ENCODE measurements at regions not wholly inside any gene's neighbourhood (a gene's known extent, or its start where the extent isn't known, plus 50 kb on each side); places are given as distances from the start of the nearest gene placed in this dataset.
"Not testable (repeated sequence)": the region's sequence is repeated elsewhere in the genome, so short reads cannot be mapped to it uniquely, and the experiment has no call there.

DNA sequence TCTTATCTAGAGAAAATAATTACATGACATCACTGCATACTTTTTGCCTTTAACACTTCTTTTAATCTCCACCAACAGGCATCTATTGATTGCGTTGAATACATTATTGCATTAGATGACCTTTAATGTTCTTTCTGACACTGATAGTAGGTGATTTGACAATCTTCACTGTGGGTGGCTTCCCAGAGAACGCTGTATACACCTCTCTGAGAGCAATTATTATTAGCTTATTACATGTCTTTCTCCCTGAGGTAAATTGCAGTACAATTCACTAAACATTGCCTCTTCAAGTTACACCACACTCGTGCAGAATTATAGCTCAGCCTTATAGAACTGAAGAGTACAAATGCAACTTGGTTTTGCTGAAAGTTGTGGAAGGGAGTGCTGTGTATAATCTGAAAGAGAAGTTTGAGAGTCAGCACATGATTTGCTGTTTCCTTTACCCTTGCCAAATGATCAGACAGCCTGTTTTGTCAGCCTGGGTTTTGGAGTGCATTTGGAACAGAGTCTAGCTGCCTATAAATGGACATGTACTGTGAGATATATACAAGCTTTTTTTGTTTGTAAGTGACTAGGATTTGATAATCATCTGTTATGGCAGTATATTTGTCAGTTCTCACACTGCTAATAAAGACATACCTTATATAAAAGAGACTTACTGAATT is 369.2 kb downstream of the CCER1 start:
- DNase-seq: no peak

DNA sequence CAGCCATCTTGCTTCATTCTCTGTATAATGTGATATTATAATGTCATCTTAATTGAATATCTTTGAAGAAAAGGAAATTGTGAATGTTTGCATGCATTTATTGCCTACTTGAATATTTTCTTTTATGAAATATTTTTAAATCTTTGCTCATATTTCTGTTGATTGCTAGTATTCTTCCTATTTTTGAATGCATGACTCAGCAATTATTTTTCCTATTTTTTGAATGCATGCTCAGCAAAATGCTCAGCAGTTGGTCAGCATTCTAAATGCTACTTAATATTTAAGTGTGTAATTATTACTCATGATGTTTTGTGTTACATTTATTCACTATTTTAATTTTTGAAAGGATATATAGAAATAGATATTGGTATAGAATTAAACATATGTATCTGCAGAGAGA is 378.3 kb downstream of the CCER1 start:
- no peak for DNase-seq

DNA sequence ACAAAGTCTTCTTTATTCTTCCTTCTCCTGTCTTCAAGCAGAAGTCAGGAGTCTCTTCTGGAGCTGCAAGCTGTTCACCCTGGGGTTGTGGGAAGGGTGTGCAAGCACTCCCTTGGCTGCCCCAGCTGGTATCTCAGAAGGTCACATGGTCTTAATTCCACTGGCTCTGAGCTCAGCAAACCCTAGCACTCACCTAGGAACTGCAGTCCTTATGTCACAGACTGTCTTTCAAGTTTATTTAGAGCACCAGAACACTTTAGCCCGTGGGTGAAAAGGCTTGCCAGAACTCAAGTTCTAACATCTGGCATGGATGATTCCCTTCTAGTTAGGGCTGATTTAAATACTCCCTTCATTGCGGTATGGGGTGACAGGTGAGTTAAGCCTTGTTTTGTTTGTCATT is 379.0 kb downstream of the CCER1 start:
- no peak for DNase-seq

DNA sequence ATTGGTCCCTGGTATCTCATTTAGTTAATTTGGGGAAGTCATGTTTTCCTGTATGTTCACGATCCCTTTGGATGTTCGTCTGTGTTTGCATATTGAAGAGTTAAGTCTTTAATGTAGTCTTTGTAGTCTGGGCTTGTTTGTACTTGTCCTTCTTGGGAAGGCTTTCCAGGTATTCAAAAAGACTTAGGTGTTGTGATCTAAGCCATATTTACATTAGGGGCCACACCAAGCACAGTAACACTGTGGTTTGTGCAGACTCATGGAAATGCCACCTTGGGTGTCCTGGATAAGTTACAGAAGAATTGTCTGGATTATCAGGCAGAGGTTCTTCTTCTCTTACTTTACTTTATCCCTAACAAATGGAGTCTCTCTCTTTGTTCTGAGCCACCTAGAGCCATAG is 380.3 kb downstream of the CCER1 start:
- DNase-seq: no peak

DNA sequence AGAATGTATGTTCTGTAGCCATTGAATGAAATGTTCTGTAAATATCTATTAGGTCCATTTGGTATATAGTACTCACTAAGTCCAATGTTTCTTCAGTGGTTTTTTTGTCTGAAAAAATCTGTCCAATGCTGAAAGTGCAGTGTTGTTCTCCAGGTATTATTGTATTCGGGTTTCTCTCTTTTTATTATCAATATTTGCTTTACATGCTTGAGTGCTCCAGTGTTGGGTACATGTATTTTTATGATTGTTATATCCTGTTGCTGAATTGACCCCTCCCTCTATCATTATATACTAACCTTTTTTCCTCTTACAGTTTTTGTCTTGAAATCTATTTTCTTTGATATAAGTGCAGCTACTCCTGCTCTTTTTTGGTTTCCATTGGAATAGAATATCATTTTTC is 382.2 kb downstream of the CCER1 start:
- DNase-seq: no peak

DNA sequence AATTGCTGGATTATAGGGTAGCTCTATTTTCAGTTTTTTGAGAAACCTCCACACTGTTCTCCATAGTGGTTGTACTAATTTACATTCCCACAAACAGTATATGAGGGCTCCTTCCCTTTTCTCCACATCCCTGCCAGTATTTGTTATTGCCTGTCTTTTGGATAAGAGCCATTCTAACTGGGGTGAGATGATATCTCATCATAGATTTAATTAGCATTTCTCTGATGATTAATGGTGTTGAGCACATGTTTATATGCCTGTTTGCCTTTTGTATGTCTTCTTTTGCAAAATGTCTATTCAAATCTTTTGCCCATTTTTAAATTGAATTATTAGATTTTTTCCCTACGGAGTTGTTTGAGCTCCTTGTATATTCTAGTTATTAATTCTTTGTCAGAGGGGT is 385.3 kb downstream of the CCER1 start:
- DNase-seq: no peak

DNA sequence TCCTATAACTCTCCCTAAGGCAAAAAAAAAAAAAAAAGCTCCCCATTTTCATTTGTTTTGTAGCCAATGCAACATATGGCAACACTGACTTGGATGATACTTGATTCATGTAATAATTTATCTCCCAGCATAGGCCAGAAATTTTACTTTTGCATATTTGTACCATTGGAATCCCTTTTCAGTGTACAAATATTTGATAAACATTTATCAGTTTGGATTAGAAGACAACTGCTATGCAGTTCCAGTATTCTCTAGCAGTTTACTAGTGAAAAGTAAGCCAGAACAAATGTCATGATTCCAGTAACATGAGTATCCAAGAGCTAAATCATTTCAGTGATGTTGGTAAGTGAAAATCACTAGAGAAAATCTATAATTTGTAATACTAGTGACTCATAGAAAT is 392.3 kb downstream of the CCER1 start:
- no peak for DNase-seq

DNA sequence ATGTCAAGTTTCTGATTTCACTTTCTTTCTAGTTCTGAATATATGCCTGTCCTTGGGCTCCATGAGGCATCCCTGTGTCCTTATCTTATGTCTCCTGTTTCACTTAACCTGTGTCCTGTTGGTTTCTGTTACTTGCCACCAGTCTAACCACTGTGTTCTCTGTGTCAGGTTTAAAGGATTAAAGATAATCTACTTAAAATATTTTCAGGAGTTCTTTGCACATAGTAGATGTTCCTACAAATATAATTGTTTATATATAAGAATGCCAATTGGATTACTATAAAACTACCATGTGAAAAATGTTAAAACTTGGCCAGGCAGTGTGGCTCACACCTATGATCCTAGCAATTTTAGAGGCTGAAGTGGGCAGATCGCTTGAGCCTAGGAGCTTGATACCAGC is 406.4 kb downstream of the CCER1 start:
- DNase-seq: no peak

DNA sequence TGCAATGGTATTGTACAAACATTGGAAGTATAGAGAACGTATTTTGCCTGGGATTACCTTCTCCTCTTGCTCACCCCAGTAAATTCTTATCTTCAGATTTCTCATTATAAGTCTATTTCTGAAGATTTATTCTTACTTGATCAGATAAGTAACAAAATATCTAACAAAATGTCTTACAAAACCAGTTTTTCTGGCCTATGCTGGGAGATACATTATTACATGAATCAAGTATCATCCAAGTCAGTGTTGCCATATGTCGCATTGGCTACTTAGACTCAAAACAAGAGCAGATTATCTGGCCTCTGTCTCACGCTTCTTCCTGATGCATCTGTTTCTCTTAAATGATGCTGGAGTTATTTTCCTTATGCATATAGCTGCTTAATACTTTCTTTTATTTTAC is 408.5 kb downstream of the CCER1 start:
- DNase-seq: no peak

DNA sequence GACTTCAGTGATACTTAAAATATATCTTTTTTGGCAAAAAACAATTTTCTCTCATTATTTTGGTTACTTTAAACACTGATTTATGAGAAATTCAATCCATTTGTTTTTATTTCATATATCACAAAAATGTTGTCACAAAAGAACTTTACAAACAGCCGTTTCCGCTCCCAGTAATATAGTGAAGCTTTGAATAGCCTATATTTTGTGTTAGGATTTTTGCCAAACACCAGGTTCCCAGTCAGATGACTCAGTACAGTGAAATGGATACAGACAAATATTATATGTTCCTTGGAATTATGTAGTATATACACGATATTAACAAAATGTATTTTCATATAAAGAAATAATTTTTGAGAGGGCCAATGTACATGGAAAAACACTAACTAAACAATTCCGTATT is 411.1 kb downstream of the CCER1 start:
- DNase-seq: no peak

DNA sequence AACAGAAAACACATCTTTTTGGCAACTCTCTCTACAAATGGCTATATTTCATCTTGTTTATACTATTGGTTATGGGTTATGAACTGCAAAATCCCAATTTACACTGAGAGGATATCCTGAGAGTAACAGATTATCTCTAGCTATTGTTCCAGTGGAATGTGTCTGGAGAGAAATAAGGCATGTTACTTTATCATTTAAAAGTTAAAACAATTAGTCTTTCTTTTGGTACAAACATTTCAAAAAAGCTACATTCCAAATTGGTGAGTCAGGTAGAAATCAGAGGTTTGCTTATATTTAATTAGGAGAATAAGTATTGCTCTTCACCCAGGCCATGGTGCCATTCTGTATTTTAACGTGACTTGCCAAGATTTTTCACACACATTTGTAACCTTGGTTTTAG is 411.6 kb downstream of the CCER1 start:
- DNase-seq: no peak

DNA sequence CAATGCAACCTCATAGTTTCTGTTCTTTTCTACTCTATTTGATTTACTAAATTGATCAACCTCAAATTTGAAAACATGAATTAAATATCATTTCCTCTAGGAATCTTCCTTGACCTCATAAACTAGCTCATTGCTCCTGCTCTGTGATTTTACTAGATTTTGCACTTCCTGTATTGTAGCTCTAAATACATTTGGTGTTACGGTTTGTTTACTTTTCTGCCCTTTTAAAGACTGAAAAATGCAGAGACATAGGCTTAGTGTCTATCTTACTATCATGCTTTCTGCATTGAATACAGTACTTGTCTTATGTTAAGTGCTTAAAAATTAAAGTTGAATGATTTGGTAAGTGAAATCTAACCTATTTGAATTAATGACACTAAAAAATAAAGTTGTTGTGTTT is 412.1 kb downstream of the CCER1 start:
- not testable (repeated sequence) for DNase-seq

DNA sequence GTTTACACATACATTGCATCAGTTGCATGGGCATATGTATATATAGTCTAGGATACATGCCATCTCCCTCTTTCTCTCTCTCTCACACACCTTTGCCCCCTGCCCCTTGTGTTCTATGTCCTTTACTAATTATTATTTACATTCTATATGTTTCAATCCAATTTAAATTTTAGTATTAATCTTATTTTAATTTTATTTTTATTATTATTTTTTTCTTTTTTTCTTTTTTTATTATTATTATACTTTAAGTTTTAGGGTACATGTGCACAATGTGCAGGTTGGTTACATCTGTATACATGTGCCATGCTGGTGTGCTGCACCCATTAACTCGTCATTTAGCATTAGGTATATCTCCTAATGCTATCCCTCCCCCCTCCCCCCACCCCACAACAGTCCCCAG is 421.1 kb downstream of the CCER1 start:
- DNase-seq: not testable (repeated sequence)

DNA sequence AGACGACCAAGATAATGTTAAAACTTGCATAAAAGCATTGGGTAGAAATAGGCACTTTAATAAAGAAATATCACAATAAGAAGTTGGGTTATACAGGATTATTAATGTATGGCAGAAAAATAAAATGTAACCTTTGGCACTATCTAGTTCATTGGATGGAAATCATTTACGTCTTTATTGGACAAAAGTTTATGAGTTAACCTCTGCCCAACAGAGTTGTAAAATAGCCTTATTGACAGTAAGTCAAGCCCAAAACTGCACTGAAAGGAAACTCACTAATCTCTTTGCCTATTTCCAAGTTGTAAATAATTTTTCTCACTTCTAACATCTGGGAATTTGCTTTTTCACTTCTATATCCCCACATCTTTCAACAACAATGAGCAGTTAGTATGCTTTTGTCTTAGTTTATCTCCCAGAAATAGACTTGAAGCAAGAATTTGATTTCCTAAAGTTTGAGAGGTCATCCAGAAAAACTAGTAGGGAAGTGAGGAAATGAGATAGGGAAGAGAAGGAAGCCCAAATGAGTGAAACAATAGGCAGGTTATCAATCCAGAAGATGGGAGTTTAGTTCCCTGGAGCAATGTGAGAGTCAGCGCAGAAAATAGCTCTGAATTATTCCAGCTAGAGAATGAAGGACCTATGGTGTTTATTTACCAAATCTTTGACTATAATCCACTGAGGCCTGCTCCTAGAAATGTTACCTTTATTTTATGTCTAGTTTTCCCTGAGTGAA is 434.8 kb downstream of the CCER1 start:
- DNase-seq: no peak

DNA sequence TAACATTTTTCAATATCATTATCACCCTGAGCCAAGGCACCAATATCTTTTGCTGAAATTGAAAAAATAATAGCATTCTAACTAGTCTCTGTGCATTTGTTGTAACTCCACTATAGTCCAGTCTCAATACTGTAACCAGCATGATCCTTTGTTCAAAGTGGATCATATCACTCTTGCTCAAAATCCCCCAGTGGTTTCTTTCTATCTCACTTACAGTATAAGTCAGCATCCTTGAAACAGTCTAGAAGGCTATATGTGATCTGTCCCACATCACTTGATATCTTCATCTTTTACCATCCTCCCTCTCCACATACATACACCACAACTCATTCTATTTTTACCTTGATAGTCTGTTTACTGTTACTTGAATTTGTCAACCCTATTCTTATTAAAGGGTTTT is 435.7 kb downstream of the CCER1 start:
- DNase-seq: no peak

DNA sequence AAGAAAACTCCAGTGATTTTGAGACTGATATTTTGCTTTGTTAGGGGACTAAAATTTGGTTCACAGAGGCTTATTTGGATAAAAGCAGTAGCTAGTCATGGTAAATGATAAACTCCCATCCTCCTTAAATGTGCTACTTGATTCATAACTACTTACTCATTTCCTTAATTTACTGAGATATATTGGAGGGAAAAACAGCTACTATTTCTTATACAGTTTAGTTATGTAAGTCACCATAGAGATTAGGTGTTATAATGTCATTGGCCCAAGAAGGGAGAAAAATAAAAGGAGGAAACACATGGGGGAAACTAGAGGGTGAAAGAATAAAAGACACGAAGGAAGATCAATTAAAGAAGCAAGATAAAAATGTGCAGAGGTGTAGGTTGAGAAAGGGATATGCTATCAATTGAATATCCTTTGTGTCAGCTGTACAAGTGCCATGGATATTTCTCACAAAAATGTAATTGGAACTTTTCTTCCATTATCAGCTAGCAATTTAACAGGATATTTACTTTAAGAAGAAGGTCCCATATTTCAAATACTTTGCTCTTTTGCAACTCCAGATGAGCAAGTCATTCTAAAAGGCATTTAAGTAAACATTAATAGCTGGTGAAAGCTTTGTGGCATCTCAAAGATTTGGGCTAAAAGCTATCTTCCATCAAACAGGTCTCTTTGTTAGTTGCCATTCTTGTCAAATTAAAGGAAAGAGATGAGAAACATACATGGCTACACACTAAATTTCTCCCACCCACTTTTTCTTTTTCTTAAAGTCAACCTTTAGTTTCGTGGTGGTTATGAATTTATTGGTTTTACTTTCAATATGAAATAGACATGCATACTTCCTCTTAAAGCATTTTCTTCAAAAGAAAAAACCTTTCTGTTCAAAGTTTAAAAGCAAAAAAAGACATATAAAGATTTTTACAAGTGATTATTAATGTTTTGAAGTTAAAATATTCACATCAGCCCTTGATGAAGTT is 439.5 kb downstream of the CCER1 start:
- DNase-seq: no peak

DNA sequence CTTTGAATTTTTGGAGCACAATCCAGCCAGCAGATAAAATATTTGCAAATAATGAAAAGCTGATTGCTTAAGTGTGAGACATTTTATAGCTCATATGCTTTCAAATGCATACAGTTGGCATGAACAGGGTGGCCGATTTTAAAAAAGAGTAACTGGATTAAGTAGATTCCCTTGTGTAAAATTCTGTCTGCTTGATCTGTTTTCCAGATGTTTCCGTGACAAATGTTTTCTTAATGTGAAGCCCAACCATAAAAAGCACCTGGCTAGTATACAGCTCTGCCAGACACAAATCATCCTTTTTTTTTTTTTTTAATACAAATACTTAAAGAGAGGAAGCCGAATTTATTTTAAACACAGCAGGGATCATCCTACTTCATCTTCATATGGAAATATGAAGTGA is 440.7 kb downstream of the CCER1 start:
- no peak for DNase-seq

DNA sequence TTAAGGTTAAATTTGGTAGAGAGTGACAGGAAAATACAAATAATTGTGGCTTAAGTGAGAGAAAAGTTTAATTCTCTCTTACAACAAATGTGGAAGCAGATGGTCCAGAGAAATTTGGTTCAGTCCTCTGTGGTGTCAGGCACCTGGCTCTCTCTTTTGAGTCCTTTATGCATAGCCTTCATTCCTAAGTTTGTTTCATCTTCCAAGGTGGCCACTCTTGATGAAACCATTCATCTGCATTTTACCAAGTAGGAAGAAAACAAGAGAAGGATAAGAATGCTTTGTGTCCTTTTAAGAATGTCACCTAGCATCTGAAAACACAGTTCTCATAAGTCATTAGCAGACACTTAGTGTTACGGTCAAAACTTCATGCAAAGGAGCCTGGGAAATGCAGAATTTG is 442.5 kb downstream of the CCER1 start:
- no peak for DNase-seq

DNA sequence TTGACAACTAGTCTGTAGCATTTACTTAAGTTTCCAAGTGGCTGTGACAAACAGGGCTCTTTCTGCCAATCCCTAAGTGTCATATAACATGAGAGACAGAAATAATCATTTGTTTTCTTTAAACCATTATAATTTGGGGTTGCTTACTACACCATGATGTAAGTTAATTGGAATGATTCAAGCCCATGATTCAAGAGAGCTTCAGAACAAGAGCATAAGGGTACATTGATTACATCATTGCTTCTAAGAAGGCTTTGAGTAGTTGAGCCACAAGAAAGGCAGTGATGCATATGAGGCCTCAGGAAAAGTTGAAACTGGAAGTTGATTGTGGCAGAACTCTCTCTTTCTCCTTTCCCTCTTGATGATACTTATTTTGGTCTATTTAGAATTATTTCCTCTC is 444.0 kb downstream of the CCER1 start:
- no peak for DNase-seq

DNA sequence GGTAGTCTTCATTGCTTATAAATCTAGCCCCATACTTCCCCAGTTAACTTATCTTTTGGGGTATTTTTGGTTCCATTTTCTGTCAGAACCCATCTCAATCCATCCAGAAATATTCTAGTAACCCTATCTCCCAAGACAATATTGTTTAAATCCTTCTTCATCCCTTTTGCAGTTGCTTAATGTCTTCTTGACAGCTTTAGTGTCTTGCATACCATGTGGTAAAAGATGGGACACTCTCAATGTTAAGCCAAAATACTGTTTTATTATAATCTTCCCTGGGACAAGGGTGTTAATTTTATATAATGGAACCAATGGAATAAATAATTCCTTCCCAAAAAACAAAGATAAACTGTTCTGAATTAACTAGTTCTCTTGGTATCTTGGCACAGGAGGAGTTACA is 450.2 kb downstream of the CCER1 start:
- DNase-seq: no peak

DNA sequence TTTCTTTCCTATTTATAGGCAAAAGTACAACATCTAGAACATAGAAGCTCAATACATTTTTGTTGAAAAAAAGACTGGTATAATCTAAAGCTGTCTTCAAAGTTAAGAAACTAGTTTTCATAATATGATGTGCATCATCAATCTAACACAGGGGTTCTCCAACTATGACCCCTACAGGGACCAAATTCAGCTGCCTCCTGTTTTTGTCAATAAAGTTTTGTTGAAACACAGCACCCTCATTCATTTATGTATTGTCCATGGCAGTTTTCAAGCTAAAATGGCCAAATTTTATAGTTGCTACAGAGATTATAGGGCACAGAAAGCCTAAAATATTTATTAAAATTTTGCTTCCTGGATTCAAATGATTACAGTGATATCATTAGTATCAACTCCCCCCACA is 452.9 kb downstream of the CCER1 start:
- no peak for DNase-seq

DNA sequence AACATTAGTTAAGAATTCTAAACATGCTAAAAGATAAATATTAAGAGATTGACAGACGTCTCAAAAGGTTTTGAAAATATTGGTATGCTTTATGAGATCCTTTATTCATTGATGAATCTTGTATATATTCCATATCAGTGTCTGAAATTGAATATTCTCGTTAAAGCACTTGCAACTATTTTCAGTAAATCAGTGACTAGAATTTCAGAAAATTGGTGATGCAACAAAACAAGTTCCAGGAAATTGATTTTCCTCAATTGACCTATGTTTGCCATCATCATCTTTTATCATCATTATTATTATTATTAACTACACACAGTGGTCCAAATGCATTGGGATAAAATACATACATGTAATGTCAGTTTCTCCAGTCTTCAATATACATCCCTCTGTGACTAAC is 453.6 kb downstream of the CCER1 start:
- DNase-seq: no peak

DNA sequence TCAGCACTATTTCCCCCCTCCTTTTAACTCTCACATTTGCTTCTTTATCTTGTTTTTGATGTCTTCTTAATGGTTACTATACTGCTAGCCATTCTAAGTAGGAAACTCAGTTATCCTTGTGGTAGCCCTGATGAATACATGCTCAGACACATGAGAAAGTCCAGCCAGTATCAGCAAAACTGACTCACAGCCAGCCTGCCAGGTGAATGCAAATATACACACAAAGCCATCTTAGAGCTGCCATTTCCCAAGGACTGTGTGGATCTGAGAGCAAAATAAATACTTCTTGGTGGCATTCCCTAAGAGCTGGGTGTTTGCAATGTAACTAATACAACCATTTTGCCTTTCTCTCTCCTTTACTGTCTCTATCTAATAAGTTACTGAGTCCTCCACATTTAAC is 455.2 kb downstream of the CCER1 start:
- DNase-seq: no peak

All from GF-D8 (cell line).